SK-N-SH (cell line): ENCODE measurements at regions not wholly inside any gene's neighbourhood (a gene's known extent, or its start where the extent isn't known, plus 50 kb on each side); places are given as distances from the start of the nearest gene placed in this dataset.

Experiments
- CTCF ChIA-PET: fragments of 300-600, 350-600 bp; formaldehyde crosslinking; extraction: SDS; loops from one replicate; lab custom pipeline; 2021; lab: Yijun Ruan, JAX
- POLR2A ChIA-PET: fragments of 350-600 bp; sonication (Branson Sonifier 250); formaldehyde crosslinking; extraction: SDS; loops from one replicate; lab custom pipeline; 2020; ENCODE audit warnings: antibody characterized with exemption, inconsistent platforms; lab: Yijun Ruan, JAX
- DNase-seq: peaks from one replicate; pipeline ENCODE4 v3.0.0; 2012
- H2AFZ ChIP-seq: fragments of 200-600 bp; sonication (generic); 2 replicates; pipeline ENCODE4 v1.8.1; 2016; ENCODE audit warnings: antibody characterized with exemption, mild to moderate bottlenecking, low read depth
- H3F3A ChIP-seq: fragments of 200-600 bp; sonication (generic); replicated peaks from 2 replicates; pipeline ENCODE3; 2016; ENCODE audit warnings: antibody characterized with exemption, mild to moderate bottlenecking; ENCODE audit not compliant: insufficient read depth
- H3K27ac ChIP-seq, 2 experiments: fragments of 200-500 bp in 1 of 2; fragments of 200-600 bp in 1 of 2; sonication (Bioruptor generic) in 1 of 2; sonication (generic), shearing (Covaris generic) in 1 of 2; 2 replicates each; pipeline versions ENCODE4 v1.5.1 to v1.6.1; 2014 to 2016; ENCODE audit warnings: low read depth in 2 of 2, inconsistent platforms in 1 of 2, low read length in 1 of 2, mild to moderate bottlenecking in 1 of 2, mixed read lengths in 1 of 2
- H3K27me3 ChIP-seq: fragments of 200-600 bp; sonication (generic), shearing (Covaris generic); 2 replicates; pipeline ENCODE4 v1.6.1; 2016; ENCODE audit warnings: mixed run types; ENCODE audit not compliant: insufficient read depth
- H3K36me3 ChIP-seq, 2 experiments: fragments of 200-500 bp in 1 of 2; fragments of 200-600 bp in 1 of 2; sonication (Bioruptor generic) in 1 of 2; sonication (generic) in 1 of 2; replicated peaks in 1 of 2; 2 replicates each; pipeline versions ENCODE3 to v1.5.1; 2014 to 2016; ENCODE audit warnings: low read length in 1 of 2, mild to moderate bottlenecking in 1 of 2; ENCODE audit not compliant: insufficient read depth in 2 of 2, control insufficient read depth in 1 of 2
- H3K4me1 ChIP-seq, 2 experiments: fragments of 200-500 bp in 1 of 2; fragments of 200-600 bp in 1 of 2; sonication (Bioruptor generic) in 1 of 2; sonication (generic), shearing (Covaris generic) in 1 of 2; 2 replicates each; pipeline versions ENCODE4 v1.5.1 to v1.6.1; 2014 to 2016; ENCODE audit warnings: low read depth in 1 of 2, low read length in 1 of 2, mixed run types in 1 of 2; ENCODE audit not compliant: insufficient read depth in 2 of 2, control insufficient read depth in 1 of 2
- H3K4me2 ChIP-seq: fragments of 200-600 bp; sonication (generic), shearing (Covaris generic); 2 replicates; pipeline ENCODE4 v1.6.1; 2017; ENCODE audit warnings: mixed run types
- H3K4me3 ChIP-seq, 2 experiments: fragments of 200-500 bp in 1 of 2; fragments of 200-600 bp in 1 of 2; sonication (Bioruptor generic) in 1 of 2; sonication (generic), shearing (Covaris generic) in 1 of 2; 2 replicates each; pipeline versions ENCODE4 v1.5.1 to v1.8.1; 2014 to 2016; ENCODE audit warnings: low read depth in 2 of 2, inconsistent platforms in 1 of 2, low read length in 1 of 2, mild to moderate bottlenecking in 1 of 2, mixed read lengths in 1 of 2, moderate library complexity in 1 of 2
- H3K79me2 ChIP-seq: fragments of 200-600 bp; sonication (generic); 2 replicates; pipeline ENCODE4 v1.8.1; 2017; ENCODE audit warnings: mild to moderate bottlenecking; ENCODE audit not compliant: insufficient read depth
- H3K9ac ChIP-seq: fragments of 200-600 bp; sonication (generic); 2 replicates; pipeline ENCODE4 v1.6.1; 2017; ENCODE audit warnings: mixed run types
- H3K9me2 ChIP-seq: fragments of 200-600 bp; sonication (generic); 2 replicates; pipeline ENCODE4 v1.6.1; 2017; ENCODE audit warnings: mixed run types
- H3K9me3 ChIP-seq: fragments of 200-600 bp; sonication (generic); 2 replicates; pipeline ENCODE4 v1.6.1; 2017; ENCODE audit warnings: mixed run types, mild to moderate bottlenecking, moderate library complexity
- H4K20me1 ChIP-seq: fragments of 200-600 bp; sonication (generic); 2 replicates; pipeline ENCODE4 v1.6.1; 2017; ENCODE audit warnings: mild to moderate bottlenecking, mixed run types; ENCODE audit not compliant: insufficient read depth
- CHD2 ChIP-seq: fragments of 150-350 bp; IDR thresholded peaks from 2 replicates; pipeline ENCODE4 v1.6.1; 2018; ENCODE audit warnings: low read length; ENCODE audit not compliant: partially characterized antibody
- ELF1 ChIP-seq: IDR thresholded peaks from 2 replicates; pipeline ENCODE4 v1.4.0; 2012
- EP300 ChIP-seq, 2 experiments: IDR thresholded peaks; 2 replicates each; pipeline versions ENCODE4 v1.4.0 to v1.6.1; 2012; ENCODE audit warnings: borderline replicate concordance in 1 of 2, low read depth in 1 of 2, low read length in 1 of 2
- EZH2phosphoT487 ChIP-seq: fragments of 200-600 bp; sonication (generic); IDR thresholded peaks from 2 replicates; pipeline ENCODE4 v1.6.1; 2017; ENCODE audit warnings: low read depth, mixed run types, mild to moderate bottlenecking, antibody characterized with exemption, moderate library complexity, borderline replicate concordance
- FOSL2 ChIP-seq: IDR thresholded peaks from 2 replicates; pipeline ENCODE4 v1.4.0; 2012; ENCODE audit warnings: low read depth, mild to moderate bottlenecking, moderate library complexity, borderline replicate concordance
- FOXJ3 ChIP-seq: sonication (generic); formaldehyde crosslinking; IDR thresholded peaks from 2 replicates; pipeline ENCODE4 v1.5.1; 2020; ENCODE audit warnings: mild to moderate bottlenecking, missing genetic modification reagents
- FOXM1 ChIP-seq: IDR thresholded peaks from 2 replicates; pipeline ENCODE4 v1.4.0; 2012; ENCODE audit warnings: low read depth, mild to moderate bottlenecking
- GABPA ChIP-seq: IDR thresholded peaks from 2 replicates; pipeline ENCODE4 v1.4.0; 2012; ENCODE audit warnings: low read depth, mild to moderate bottlenecking
- GATA2 ChIP-seq: sonication (generic); formaldehyde crosslinking; IDR thresholded peaks from 2 replicates; pipeline ENCODE4 v1.5.0; 2020; ENCODE audit warnings: mild to moderate bottlenecking, missing genetic modification reagents
- JUND ChIP-seq: IDR thresholded peaks from 2 replicates; pipeline ENCODE4 v1.4.0; 2012
- MEF2A ChIP-seq: IDR thresholded peaks from 2 replicates; pipeline ENCODE4 v1.4.0; 2012; ENCODE audit warnings: low read depth, borderline replicate concordance
- NFIC ChIP-seq: IDR thresholded peaks from 2 replicates; pipeline ENCODE4 v1.4.0; 2012; ENCODE audit warnings: borderline replicate concordance
- PBX3 ChIP-seq: IDR thresholded peaks from 2 replicates; pipeline ENCODE4; 2012
- REST ChIP-seq: IDR thresholded peaks from 2 replicates; pipeline ENCODE4 v1.6.1; 2012; ENCODE audit warnings: mild to moderate bottlenecking, low read depth, low read length, moderate library complexity
- RFX5 ChIP-seq: IDR thresholded peaks from 2 replicates; pipeline ENCODE4 v1.6.1; 2012; ENCODE audit warnings: mild to moderate bottlenecking, improper control_type of control experiment, low read length
- SIN3A ChIP-seq: IDR thresholded peaks from 2 replicates; pipeline ENCODE4 v1.6.1; 2012; ENCODE audit warnings: low read depth, mild to moderate bottlenecking, low read length, moderate library complexity, borderline replicate concordance
- TEAD4 ChIP-seq: IDR thresholded peaks from 2 replicates; pipeline ENCODE4 v1.4.0; 2012; ENCODE audit warnings: mild to moderate bottlenecking, borderline replicate concordance; ENCODE audit not compliant: insufficient read depth
- YY1 ChIP-seq: IDR thresholded peaks from 2 replicates; pipeline ENCODE4 v1.4.0; 2012; ENCODE audit warnings: low read depth, mild to moderate bottlenecking
- WGBS: methylation state at CpG from one replicate; pipeline ENCODE4 v1.1.6; 2017; ENCODE audit warnings: low lambda C conversion rate; 5-methylcytosine and 5-hydroxymethylcytosine counted together

- no peak for TF ChIP-seq REST
- TF ChIP-seq TEAD4, result no peak
- TF ChIP-seq CHD2, result no peak
- no peak for TF ChIP-seq FOXM1
- no peak for TF ChIP-seq YY1
- no peak for TF ChIP-seq JUND
- TF ChIP-seq, all 33 proteins: peak for 0
Measured at GRCh38 chr20:30919514-30920188, 337.8 kb upstream of the DEFB115 start (continued).

- Histone ChIP-seq H3K9me2 (no peaks in the 10 kb centered on the region), H4K20me1 (no peaks in the 10 kb centered on the region), H3K9me3 (no peaks in the 10 kb centered on the region), H3K36me3 (no peaks in the 10 kb centered on the region), H3K27ac (no peak overlapping the region), H3K27me3 (no peaks in the 10 kb centered on the region), H3K4me3 (no peak overlapping the region), H3K9ac (no peak overlapping the region), H3K4me2 (no peak overlapping the region), H3K79me2 (no peaks in the 10 kb centered on the region), H2AFZ (no peak overlapping the region), H3K4me1 (no peaks in the 10 kb centered on the region), H3F3A (no peaks in the 10 kb centered on the region)
- WGBS, result 62% methylated on average over 33 of the region's 57 CpGs
- DNase-seq, result no peak
- CTCF ChIA-PET, result no interaction called here
- TF ChIP-seq GABPA (no peak), NFIC (no peak), EZH2phosphoT487 (no peak), MEF2A (no peak)
- TF ChIP-seq, all 33 proteins: peak for 0
- POLR2A ChIA-PET, result no interaction called here
Measured at GRCh38 chr20:30921286-30922071, 336.0 kb upstream of the DEFB115 start.

- H3K9me2 ChIP-seq, result no peaks in the 10 kb centered on the region
- POLR2A ChIA-PET, result no interaction called here
- WGBS, result 37% methylated on average over 20 of the region's 55 CpGs
- no peak overlapping the region for H3K4me3 ChIP-seq
- H3K4me1 ChIP-seq, result no peaks in the 10 kb centered on the region
- CTCF ChIA-PET, result no interaction called here
- DNase-seq, result no peak
- no peak overlapping the region for H3K4me2 ChIP-seq
- no peaks in the 10 kb centered on the region for H3F3A ChIP-seq
- H3K9me3 ChIP-seq, result no peaks in the 10 kb centered on the region
- no peaks in the 10 kb centered on the region for H3K36me3 ChIP-seq
- no peak overlapping the region for H3K9ac ChIP-seq
- no peak overlapping the region for H3K27ac ChIP-seq
- H3K79me2 ChIP-seq, result no peaks in the 10 kb centered on the region
- no peaks in the 10 kb centered on the region for H4K20me1 ChIP-seq
- H3K27me3 ChIP-seq, result no peaks in the 10 kb centered on the region
- no peak overlapping the region for H2AFZ ChIP-seq
- TF ChIP-seq GATA2 (no peak), SIN3A (no peak), REST (no peak), ELF1 (no peak), FOSL2 (no peak), EZH2phosphoT487 (no peak), RFX5 (no peak), FOXJ3 (CRISPR knock-in tag) (no peak), EP300 (IDR thresholded peaks at IDR 0.05; ENCODE audit: borderline replicate concordance in 1 of 2, low read depth in 1 of 2, low read length in 1 of 2) (no peak), PBX3 (no peak)
Measured at GRCh38 chr20:30922129-30922528, 335.3 kb upstream of the DEFB115 start.
